Ascending aorta (tissue), 2 donors: ENCODE measurements at regions not wholly inside any gene's neighbourhood (a gene's known extent, or its start where the extent isn't known, plus 50 kb on each side); places are given as distances from the start of the nearest gene placed in this dataset.

Experiments
- DNase-seq, 2 donors: peaks; one replicate each; pipeline ENCODE4 v3.0.0-alpha.2; 2019; ENCODE audit warnings: low spot score in 2 of 2
- H3K27ac ChIP-seq, 2 donors: fragments of 200-600 bp; sonication (generic); one replicate each; pipeline ENCODE4 v1.5.1; 2016 to 2017; ENCODE audit warnings: mild to moderate bottlenecking in 1 of 2
- H3K27me3 ChIP-seq: fragments of 200-600 bp; sonication (generic); one replicate; pipeline ENCODE4 v1.5.1; 2017
- H3K36me3 ChIP-seq, 2 donors: fragments of 200-600 bp; sonication (generic); one replicate each; pipeline ENCODE4 v1.5.1; 2016
- H3K4me1 ChIP-seq, 2 donors: fragments of 200-600 bp; sonication (generic); one replicate each; pipeline ENCODE4 v1.5.1; 2016 to 2017; ENCODE audit warnings: mild to moderate bottlenecking in 1 of 2
- H3K4me3 ChIP-seq, 2 donors: fragments of 200-600 bp; sonication (generic); one replicate each; pipeline ENCODE4 v1.5.1; 2016 to 2017; ENCODE audit warnings: mild to moderate bottlenecking in 1 of 2
- H3K9me3 ChIP-seq, 2 donors: fragments of 200-600 bp; sonication (generic); one replicate each; pipeline ENCODE4 v1.5.1; 2016
- intact Hi-C: fragments of 100-400 bp; cut with DNase I; formaldehyde crosslinking; loops from one replicate; pipeline ENCODE4 v1.15.1; 2023
- TF ChIP-seq, protein P1 (sequence below), 3 experiments: fragments of 200-600 bp in 2 of 3; fragments of 450-650 bp in 1 of 3; sonication (generic) in 2 of 3; IDR thresholded peaks; one replicate each; pipeline ENCODE4 v1.5.1; 2016 to 2019; ENCODE audit warnings: antibody characterized with exemption in 3 of 3, mild to moderate bottlenecking in 1 of 3, moderate library complexity in 1 of 3

DNA sequence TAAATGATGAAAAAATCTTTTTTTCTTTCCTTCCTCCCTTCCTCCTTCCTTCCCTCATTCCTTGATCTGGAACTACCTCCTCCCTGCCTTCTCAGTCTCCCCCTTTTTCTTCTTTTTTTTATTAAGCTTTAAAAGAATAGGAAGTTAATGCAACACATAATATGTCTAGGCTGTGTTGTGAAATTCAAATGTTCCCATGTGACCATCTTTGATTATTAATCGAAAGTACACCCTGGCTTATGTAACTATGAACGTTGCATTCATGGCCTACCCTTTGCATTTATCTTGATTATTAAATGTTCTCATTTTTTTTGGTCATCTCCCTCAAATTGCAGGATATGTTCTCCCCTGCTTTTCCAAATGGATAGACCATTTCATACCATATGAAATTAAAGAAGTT lies 376.0 kb downstream of the DSEL start:
- Histone ChIP-seq H3K4me3 (no peak overlapping the region), H3K36me3 (no peaks in the 10 kb centered on the region), H3K9me3 (no peaks in the 10 kb centered on the region), H3K27me3 (no peaks in the 10 kb centered on the region), H3K27ac (no peak overlapping the region), H3K4me1 (no peaks in the 10 kb centered on the region)
- intact Hi-C loops = no loop called here
- no peak for DNase-seq
- TF ChIP-seq, protein P1, sequence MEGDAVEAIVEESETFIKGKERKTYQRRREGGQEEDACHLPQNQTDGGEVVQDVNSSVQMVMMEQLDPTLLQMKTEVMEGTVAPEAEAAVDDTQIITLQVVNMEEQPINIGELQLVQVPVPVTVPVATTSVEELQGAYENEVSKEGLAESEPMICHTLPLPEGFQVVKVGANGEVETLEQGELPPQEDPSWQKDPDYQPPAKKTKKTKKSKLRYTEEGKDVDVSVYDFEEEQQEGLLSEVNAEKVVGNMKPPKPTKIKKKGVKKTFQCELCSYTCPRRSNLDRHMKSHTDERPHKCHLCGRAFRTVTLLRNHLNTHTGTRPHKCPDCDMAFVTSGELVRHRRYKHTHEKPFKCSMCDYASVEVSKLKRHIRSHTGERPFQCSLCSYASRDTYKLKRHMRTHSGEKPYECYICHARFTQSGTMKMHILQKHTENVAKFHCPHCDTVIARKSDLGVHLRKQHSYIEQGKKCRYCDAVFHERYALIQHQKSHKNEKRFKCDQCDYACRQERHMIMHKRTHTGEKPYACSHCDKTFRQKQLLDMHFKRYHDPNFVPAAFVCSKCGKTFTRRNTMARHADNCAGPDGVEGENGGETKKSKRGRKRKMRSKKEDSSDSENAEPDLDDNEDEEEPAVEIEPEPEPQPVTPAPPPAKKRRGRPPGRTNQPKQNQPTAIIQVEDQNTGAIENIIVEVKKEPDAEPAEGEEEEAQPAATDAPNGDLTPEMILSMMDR (IDR thresholded peaks at IDR 0.05) = no peak

DNA sequence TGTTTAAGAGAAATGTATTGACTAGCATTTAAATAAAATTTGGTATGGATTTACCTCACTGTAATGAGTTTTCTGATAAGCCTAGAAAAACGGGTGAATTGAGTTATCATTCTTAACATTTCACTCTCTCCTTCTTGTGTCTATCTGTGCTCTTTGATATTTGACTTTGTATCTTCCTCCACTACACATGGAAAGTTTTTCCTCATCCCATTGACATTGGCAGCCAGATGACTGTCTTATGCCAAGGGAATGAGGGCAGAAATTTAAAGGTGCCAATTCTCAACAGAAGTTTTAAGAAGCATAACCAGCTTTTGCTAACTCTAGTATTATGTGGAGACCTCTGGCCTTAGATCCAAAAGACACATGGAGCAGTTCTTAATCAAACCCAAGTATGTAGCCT lies 376.6 kb downstream of the DSEL start:
- Histone ChIP-seq H3K27me3 (no peaks in the 10 kb centered on the region), H3K9me3 (no peaks in the 10 kb centered on the region), H3K4me1 (no peaks in the 10 kb centered on the region), H3K4me3 (no peak overlapping the region), H3K36me3 (no peaks in the 10 kb centered on the region), H3K27ac (no peak overlapping the region)
- no peak for DNase-seq
- TF ChIP-seq, protein P1 (IDR thresholded peaks at IDR 0.05) = no peak
- intact Hi-C loops = no loop called here

- Histone ChIP-seq H3K27me3 (no peaks in the 10 kb centered on the region), H3K4me1 (no peaks in the 10 kb centered on the region), H3K36me3 (no peaks in the 10 kb centered on the region), H3K9me3 (no peaks in the 10 kb centered on the region), H3K4me3 (no peak overlapping the region), H3K27ac (no peak overlapping the region)
- DNase-seq = no peak
- TF ChIP-seq, protein P1 (IDR thresholded peaks at IDR 0.05) = no peak
- intact Hi-C loops = no loop called here
Measured at GRCh38 chr18:67135981-67136380, 380.5 kb downstream of the DSEL start.

GRCh38 chr18:67134911-67135310 lies 381.6 kb downstream of the DSEL start:
- no peak for DNase-seq
- Histone ChIP-seq H3K27me3 (no peaks in the 10 kb centered on the region), H3K27ac (no peak overlapping the region), H3K9me3 (no peaks in the 10 kb centered on the region), H3K4me1 (no peaks in the 10 kb centered on the region), H3K4me3 (no peak overlapping the region), H3K36me3 (no peaks in the 10 kb centered on the region)
- intact Hi-C loops = no loop called here
- TF ChIP-seq, protein P1 (IDR thresholded peaks at IDR 0.05) = no peak

- intact Hi-C loops = no loop called here
- Histone ChIP-seq H3K9me3 (no peaks in the 10 kb centered on the region), H3K36me3 (no peaks in the 10 kb centered on the region), H3K4me3 (no peak overlapping the region), H3K27ac (no peak overlapping the region), H3K27me3 (no peaks in the 10 kb centered on the region), H3K4me1 (no peaks in the 10 kb centered on the region)
- DNase-seq = no peak
- TF ChIP-seq, protein P1 (IDR thresholded peaks at IDR 0.05) = no peak
Measured at GRCh38 chr18:67133669-67134068, 382.9 kb downstream of the DSEL start.

DNA sequence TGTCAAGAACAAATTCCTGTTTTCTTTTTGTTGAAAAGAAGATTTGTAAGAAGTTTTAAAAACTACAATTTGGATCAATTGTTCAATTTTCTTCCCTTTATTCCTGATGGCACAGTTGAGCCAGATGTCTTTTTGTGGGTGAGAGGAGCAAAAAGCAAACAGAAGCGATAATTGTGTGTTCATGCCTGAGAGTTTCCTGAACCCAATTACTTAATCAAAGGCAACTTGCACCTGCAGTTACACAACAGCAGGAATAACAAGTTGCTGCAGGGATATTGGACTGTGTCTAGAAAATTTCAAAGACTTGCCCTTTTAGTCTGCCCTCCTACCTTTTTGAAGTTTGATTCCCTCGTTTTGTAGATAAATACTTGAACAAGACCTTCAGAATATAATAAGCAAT lies 383.6 kb downstream of the DSEL start:
- TF ChIP-seq, protein P1 (IDR thresholded peaks at IDR 0.05) = no peak
- no peak for DNase-seq
- H3K27ac ChIP-seq = no peak overlapping the region
- H3K36me3 ChIP-seq = no peaks in the 10 kb centered on the region
- H3K4me1 ChIP-seq = no peaks in the 10 kb centered on the region
- intact Hi-C loops = no loop called here
- H3K9me3 ChIP-seq = no peaks in the 10 kb centered on the region
- H3K27me3 ChIP-seq = no peaks in the 10 kb centered on the region
- H3K4me3 ChIP-seq = no peak overlapping the region
